ENCODE measurements at regions not wholly inside any gene's neighbourhood (a gene's known extent, or its start where the extent isn't known, plus 50 kb on each side); places are given as distances from the start of the nearest gene placed in this dataset.

GRCh38 chr2:239640676-239641578 is 240.1 kb upstream of the HDAC4 start:
- no peak for DNase-seq

- no peak for DNase-seq
Observed at GRCh38 chr2:239640210-239640609, 239.4 kb upstream of the HDAC4 start.

GRCh38 chr2:239639421-239640185 is 238.8 kb upstream of the HDAC4 start:
- DNase-seq, result no peak

- no peak for DNase-seq
Observed at GRCh38 chr2:239638376-239638775, 237.6 kb upstream of the HDAC4 start.

DNA sequence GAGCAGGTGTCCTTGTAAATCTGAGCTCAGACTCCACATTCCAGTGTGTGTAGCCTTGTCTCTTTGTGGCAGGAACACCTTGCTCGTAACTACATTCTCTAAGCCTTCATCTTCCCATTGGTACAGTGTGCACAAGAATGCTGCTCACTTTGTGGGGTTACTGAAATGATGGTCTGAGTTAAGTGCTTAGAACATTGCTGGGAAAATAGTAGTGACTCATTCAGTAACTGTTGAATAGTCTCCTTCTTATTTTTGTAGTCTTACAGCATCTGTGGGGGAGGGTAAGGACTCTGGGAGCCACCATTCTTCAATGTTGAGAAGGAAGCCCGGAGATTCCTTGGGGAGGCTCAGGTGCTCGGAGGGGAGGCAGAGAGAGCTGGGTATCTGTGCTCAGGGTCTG is 236.0 kb upstream of the HDAC4 start:
- no peak for DNase-seq

DNA sequence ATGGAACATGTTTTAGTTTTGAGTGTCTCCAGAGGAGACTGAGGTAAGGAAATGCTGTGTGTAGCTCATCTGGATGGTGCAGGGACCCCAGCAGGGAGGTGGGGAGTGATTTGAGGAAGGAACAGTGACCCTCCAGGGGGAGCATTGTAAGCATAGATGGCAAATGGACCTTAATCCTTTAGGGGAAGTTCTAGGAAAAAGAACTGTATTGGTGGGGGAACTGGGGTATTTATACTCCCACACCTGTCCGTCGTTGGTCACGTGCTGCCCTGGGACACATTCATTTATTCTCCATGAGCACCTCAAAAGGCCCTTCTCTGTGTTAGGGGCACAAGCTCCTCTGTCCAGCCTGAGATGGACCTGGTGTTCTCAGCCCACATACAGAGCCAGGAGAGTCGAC is 233.9 kb upstream of the HDAC4 start:
- DNase-seq, result no peak

DNA sequence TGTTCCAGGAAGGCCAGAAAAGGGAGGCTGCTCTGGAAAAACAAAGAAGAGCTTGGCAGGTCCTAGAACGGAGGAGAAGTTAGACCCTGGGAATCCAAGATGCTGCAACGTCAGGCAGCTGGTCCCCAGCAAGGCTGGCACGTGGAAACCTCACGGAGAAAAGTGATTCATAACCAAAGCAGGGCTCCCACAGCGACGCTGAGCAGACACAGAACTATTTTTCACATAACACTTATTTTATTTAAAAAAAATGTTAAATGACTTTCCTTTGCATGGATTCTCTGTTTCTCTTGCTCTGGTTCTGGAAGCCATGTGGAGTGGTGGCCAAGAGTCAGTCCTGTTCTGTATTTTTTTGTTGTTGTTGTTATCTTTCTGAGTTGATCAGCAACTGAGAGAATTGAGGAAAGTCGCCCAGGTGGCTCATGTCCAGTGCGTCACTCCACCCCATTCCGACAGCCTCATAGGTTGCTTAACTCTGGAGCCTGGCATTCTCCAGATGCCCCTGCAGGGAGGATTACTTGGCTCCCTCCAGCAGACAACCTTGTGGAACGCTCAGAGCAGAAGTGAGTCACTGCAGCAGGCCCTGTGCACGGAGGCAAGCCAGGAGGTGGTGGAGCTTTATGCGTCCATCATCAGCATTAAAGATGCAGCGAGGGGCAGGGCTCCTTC is 229.9 kb upstream of the HDAC4 start:
- DNase-seq, result no peak

DNA sequence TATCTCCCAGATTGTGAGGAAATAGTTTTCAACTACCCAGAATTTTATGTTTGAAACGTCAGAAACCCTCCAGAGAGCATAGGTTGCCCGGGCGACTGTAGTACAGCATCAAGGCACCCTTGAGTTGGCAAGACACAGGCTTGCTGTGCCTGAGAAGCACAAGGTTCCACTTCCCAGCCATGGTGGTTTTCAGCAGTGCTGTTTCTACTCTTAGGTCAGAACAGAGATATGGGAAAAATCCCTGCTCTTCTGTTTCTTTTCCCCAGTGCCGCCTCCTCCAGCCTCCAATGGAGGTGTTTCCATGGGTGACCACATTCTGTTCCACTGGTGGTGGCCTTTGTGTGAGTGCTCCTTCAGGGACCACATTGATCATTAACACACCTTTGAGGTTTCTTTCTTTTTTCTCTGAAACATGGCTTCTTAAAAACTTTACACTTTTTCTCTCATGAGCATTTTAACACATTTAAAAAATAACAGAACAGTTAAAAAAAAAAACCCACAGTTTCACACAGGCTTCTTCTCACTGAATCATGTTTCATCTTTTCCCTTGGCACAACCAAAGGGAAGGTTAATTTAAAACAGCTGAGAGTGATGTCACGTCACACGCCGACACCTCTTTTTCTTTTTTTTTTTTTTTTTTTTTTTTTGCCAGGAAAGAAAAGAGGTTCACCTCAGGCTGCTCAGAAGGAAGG is 229.3 kb upstream of the HDAC4 start:
- no peak for DNase-seq

- DNase-seq, result no peak
Observed at GRCh38 chr2:239626961-239627592, 226.3 kb upstream of the HDAC4 start.

DNA sequence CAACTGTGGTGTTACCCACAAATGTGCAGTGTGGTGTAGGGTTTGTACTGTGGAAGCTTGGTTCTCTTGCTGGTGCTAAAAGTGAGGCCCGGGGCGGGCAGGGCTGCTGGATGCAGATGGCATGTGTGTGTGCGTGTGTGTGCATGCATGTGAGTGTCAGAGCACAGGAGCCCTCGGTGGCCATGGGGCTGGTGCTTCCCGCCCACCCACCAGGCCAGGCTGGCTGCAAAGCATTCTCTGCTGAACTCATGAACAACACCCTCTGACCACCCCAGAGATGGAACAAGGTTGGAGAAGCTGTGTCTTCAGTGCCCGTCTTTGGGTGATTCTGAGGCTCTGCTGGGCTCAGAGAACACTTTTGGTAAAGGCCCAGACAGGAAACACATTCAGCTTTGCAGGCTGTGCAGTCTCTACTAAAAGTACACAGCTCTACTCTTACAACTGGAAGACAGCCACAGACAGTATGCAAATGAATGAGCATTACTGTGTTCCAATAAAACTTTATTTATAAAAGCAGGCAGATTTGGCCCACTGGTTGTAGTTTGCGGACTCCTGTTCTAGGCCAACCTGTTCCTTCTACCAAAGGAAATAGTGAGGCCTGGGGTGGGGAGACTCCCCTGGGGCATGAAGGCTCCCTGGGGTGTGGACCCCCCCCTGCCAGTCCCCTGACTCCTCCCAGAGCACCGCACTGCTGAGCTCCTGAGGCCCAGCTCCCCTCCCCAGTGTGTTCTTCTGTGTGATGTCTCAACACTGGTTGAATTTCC is 225.3 kb upstream of the HDAC4 start:
- DNase-seq, result no peak

- no peak for DNase-seq
Observed at GRCh38 chr2:239625156-239625845, 224.5 kb upstream of the HDAC4 start.

GRCh38 chr2:239621611-239622010 is 220.8 kb upstream of the HDAC4 start:
- DNase-seq, result no peak

DNA sequence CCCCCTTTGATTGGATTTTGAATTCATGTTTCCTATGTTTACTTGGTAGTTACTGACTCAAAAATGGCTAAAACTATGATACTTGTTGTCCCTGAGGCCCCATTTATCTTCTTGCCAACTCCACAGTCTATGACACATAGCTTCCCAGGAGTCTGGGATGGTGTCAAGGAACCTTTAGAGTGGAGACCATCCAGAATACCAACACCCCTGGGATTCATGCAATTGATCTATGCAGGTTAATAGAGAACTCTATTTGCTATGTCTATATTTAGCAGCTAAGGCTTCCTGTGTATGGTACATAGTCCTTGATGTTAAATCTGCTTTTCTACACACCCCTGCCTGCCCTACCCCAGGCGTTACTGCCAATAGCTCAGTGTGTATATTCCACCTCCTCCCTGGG is 218.5 kb upstream of the HDAC4 start:
- DNase-seq, result no peak

- no peak for DNase-seq
Observed at GRCh38 chr2:239616729-239617128, 215.9 kb upstream of the HDAC4 start.

- DNase-seq, result no peak
Observed at GRCh38 chr2:239612133-239612532, 211.3 kb upstream of the HDAC4 start.

DNA sequence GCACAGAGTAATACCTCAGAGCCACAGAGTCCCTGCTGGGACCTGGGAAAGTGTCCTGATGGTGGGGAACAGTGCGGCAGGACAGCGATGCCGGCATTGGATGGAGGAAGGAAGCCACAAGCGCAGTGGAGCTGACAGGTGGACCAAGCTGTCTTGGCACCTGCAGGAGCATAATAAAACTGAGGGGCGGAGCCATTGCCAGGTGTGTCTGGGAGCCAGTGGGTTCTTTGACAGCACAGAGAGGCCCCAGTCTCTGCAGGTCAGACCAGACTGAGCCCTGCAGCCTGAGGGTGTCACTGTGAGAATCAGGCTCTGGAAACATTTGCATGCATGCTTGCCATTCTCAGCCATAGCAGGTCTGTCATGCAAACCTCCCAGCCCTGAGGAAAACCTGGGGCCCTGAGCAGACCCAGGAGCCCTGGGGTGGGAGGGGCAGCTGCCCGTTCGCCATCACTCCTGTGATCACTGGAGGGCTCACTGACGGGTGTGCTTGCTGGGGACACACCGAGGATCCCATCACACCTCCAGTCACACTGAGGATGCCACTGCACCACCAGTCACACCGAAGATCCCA is 210.5 kb upstream of the HDAC4 start:
- DNase-seq, result no peak

DNA sequence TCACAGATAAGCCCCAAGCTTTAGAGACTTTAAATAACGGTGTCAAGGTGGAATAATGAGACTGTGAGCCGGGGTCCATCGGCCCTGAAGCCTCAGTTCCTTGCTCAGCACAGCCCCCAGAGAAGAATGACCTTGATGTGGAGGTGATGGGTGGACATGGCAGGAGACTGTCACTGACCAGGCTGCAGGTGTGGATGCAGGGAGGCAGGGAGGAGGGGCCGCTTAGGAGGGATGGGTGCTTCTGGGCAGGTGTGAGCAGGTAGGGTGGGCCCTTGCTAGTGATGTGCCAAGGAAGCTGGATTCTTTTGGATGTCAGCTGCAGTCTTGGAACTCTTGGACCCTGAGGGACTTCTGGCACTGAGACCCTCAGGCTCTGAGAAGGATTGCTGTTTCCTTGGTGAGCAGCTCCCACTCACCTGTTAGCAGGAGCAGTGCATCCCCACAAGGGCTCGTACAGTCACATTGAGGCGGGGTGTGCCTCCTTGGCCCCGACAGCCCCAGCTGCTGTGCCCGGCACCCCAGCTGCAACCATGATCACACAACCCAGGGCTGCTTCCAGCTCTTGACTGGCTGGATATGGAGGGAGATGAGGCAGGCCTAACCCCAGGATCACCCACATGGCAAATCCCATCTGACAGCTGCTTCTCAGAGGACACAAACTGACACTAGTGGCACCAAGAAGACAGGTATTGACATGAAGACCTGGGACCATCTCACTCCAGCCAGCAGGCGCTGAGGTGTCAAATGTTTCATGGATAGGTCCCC is 209.8 kb upstream of the HDAC4 start:
- no peak for DNase-seq

DNA sequence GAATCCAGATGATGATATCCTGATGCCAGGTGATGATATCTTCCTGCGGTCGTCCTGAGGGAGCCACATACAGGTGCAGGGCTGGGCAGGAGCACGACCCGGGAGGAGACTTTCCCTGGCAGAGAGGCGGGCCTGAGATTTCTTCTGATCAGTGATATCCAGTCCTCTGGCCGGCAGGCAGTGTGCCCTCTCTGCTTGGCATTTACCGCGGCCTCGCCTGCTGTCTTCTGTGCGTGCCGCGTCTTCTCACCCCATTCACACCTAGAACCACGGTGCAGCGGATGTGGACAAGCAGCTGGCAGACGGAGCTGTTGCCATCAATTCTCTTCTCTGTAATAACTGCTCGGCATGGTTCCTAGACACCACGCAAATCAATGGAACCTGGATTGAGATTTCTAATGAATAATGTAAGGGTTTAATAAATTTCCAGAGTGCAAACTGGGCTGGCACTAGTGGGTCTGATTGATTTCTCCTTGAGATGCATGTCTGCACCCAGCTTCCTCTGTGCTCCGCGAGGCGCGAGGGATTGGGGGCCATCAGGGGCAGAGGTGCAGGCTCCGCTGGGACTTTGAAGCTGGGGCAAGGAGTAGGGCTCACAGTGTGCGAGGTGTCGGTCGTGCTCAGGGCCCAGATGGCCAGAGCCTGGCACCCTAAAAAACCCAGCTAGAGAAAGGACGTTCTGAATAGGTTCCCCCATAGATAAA is 208.9 kb upstream of the HDAC4 start:
- DNase-seq, result no peak

DNA sequence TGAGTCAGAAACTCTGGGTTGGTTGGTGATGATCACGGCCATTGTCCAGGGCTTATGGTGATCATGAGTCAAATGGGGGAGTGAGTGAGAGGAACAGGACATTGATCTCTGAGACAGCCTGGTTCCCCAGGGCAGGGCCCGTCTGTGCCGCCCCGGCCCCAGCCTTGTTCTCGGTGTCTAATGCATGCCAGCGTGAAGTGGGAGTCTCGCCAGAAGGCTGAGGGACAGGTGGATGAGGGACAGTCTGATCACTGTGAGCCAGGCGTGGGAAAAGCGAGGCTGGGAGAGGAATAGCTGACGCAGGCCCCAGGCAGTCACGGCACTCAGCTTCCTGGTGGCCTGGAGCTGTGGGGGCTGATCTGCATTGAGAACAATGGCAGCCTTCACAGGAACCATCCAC is 208.3 kb upstream of the HDAC4 start:
- no peak for DNase-seq
